GM12891 (cell line): ENCODE measurements at regions not wholly inside any gene's neighbourhood (a gene's known extent, or its start where the extent isn't known, plus 50 kb on each side); places are given as distances from the start of the nearest gene placed in this dataset.

Experiments used
- POLR2A ChIP-seq: IDR thresholded peaks from 2 replicates; pipeline ENCODE4 v1.6.1; 2011; ENCODE audit warnings: low read depth, low read length, control low read depth
- POLR2AphosphoS5 ChIP-seq: IDR thresholded peaks from 2 replicates; pipeline ENCODE4 v1.6.1; 2011; ENCODE audit warnings: low read depth, low read length, control low read depth
- POU2F2 ChIP-seq: IDR thresholded peaks from 2 replicates; pipeline ENCODE4 v1.6.1; 2011; ENCODE audit warnings: low read depth, mild to moderate bottlenecking, control low read depth, low read length, moderate library complexity
- TAF1 ChIP-seq: IDR thresholded peaks from 2 replicates; pipeline ENCODE4 v1.6.1; 2011; ENCODE audit warnings: low read depth, low read length, control low read depth

DNA sequence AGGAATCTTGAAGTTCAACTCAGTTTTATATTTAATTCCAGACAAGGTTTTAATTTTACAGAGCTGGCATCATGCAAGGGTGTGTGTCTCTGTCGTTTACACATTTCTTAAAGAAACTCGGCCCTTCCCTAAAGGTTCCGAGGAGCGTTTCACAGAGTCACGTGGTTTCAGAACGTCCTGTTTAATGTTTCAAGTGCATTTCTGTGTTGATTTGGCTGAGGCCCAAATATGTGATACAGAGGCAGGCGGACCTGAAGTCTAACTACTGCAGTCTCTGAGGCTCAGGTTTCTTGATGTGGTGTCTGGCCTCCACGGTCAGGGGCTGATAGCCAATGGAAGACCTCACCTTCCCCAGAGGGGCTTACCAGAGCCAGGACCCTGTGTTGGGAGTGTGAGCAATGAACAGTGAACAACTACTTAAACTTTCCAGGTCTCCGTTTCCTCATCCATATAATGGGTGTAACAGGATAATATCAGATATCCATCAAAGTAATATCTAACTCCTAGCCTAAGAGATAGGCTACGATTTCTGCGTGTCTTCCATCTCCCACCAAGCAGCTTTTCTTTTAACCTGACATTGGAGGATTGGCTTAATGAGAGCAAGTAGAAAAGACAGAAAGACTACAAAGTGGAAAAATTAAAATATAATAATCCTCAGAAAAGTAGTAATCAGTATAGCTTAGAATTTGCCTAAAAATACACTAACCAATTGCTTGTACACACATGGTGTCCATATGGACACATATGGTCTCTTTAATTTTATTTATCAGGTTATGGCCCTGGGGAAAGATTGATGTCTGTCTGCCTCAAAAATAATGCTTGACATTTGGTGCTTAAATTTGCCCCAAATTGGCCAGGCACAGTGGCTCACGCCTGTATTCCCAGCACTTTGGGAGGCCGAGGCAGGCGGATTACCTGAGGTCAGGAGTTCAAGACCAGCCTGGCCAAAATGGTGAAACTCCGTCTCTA lies 50.0 kb upstream of the TRIM2 start:
- TF ChIP-seq POLR2A (no peak), POLR2AphosphoS5 (no peak), TAF1 (no peak), POU2F2 (no peak)
